IgD-negative memory B cell (primary cell): ENCODE measurements at regions not wholly inside any gene's neighbourhood (a gene's known extent, or its start where the extent isn't known, plus 50 kb on each side); places are given as distances from the start of the nearest gene placed in this dataset.
"Not testable (repeated sequence)": the region's sequence is repeated elsewhere in the genome, so short reads cannot be mapped to it uniquely, and the experiment has no call there.

Experiments used
- H3K27ac Mint-ChIP-seq, 3 donors: one replicate each; pipeline ENCODE4 v1.8.0; 2020 to 2022; ENCODE audit warnings: mild to moderate bottlenecking in 3 of 3, mixed read lengths in 3 of 3, moderate library complexity in 1 of 3
- H3K27me3 Mint-ChIP-seq: one replicate; pipeline ENCODE4 v1.8.0; 2021; ENCODE audit warnings: mixed read lengths
- H3K36me3 Mint-ChIP-seq: one replicate; pipeline ENCODE4 v1.8.0; 2020; ENCODE audit warnings: mild to moderate bottlenecking, mixed read lengths
- H3K4me1 Mint-ChIP-seq, 3 donors: one replicate each; pipeline ENCODE4 v1.8.0; 2020 to 2022; ENCODE audit warnings: mixed read lengths in 3 of 3, mild to moderate bottlenecking in 1 of 3
- H3K4me3 Mint-ChIP-seq, 4 donors: one replicate each; pipeline ENCODE4 v1.8.0; 2020 to 2022; ENCODE audit warnings: mild to moderate bottlenecking in 4 of 4, mixed read lengths in 4 of 4, moderate library complexity in 3 of 4
- H3K9me3 Mint-ChIP-seq, 3 donors: one replicate each; pipeline ENCODE4 v1.8.0; 2020 to 2021; ENCODE audit warnings: mixed read lengths in 3 of 3, mild to moderate bottlenecking in 1 of 3

GRCh38 chr5:30428866-30429407 lies 764.5 kb upstream of the CDH6 start:
- H3K27ac Mint-ChIP-seq, H3K4me3 Mint-ChIP-seq, H3K36me3 Mint-ChIP-seq, H3K4me1 Mint-ChIP-seq, H3K27me3 Mint-ChIP-seq, H3K9me3 Mint-ChIP-seq: not testable (repeated sequence)

GRCh38 chr5:30414078-30414477 lies 779.4 kb upstream of the CDH6 start:
- H3K4me1 Mint-ChIP-seq = no peaks in the 10 kb centered on the region
- no peaks in the 10 kb centered on the region for H3K9me3 Mint-ChIP-seq
- H3K4me3 Mint-ChIP-seq = no peak overlapping the region
- H3K36me3 Mint-ChIP-seq = no peaks in the 10 kb centered on the region
- no peak overlapping the region for H3K27ac Mint-ChIP-seq
- H3K27me3 Mint-ChIP-seq = no peaks in the 10 kb centered on the region

GRCh38 chr5:30413540-30413939 lies 779.9 kb upstream of the CDH6 start:
- H3K9me3 Mint-ChIP-seq = no peaks in the 10 kb centered on the region
- H3K27me3 Mint-ChIP-seq = no peaks in the 10 kb centered on the region
- no peaks in the 10 kb centered on the region for H3K4me1 Mint-ChIP-seq
- H3K4me3 Mint-ChIP-seq = no peak overlapping the region
- no peaks in the 10 kb centered on the region for H3K36me3 Mint-ChIP-seq
- H3K27ac Mint-ChIP-seq = no peak overlapping the region

GRCh38 chr5:30405821-30406220 lies 787.7 kb upstream of the CDH6 start:
- Mint-ChIP-seq H3K4me1 (no peaks in the 10 kb centered on the region), H3K36me3 (no peaks in the 10 kb centered on the region), H3K27me3 (no peaks in the 10 kb centered on the region), H3K9me3 (peaks cover 0 to 5% (median 0%) of the 10 kb centered on the region in 3 donors), H3K4me3 (no peak overlapping the region), H3K27ac (no peak overlapping the region)

- Mint-ChIP-seq H3K9me3 (peaks cover 0 to 2% (median under 1%) of the 10 kb centered on the region in 3 donors), H3K27ac (no peak overlapping the region), H3K4me3 (no peak overlapping the region), H3K4me1 (no peaks in the 10 kb centered on the region), H3K36me3 (no peaks in the 10 kb centered on the region), H3K27me3 (no peaks in the 10 kb centered on the region)
Observed at GRCh38 chr5:30401479-30402058, 791.9 kb upstream of the CDH6 start.

GRCh38 chr5:30398423-30398822 lies 795.1 kb upstream of the CDH6 start:
- Mint-ChIP-seq H3K27me3 (no peaks in the 10 kb centered on the region), H3K4me1 (no peaks in the 10 kb centered on the region), H3K4me3 (no peak overlapping the region), H3K9me3 (peaks cover 0 to 3% (median 2%) of the 10 kb centered on the region in 3 donors), H3K36me3 (no peaks in the 10 kb centered on the region), H3K27ac (no peak overlapping the region)

GRCh38 chr5:30392897-30393296 lies 800.6 kb upstream of the CDH6 start:
- Mint-ChIP-seq H3K27ac (no peak overlapping the region), H3K4me1 (no peaks in the 10 kb centered on the region), H3K9me3 (peaks cover 0 to 3% (median 2%) of the 10 kb centered on the region in 3 donors), H3K36me3 (no peaks in the 10 kb centered on the region), H3K4me3 (no peak overlapping the region), H3K27me3 (no peaks in the 10 kb centered on the region)

GRCh38 chr5:30390095-30390494 lies 803.4 kb upstream of the CDH6 start:
- no peaks in the 10 kb centered on the region for H3K27me3 Mint-ChIP-seq
- H3K4me3 Mint-ChIP-seq = no peak overlapping the region
- peaks cover 0 to 2% (median 0%) of the 10 kb centered on the region in 3 donors for H3K9me3 Mint-ChIP-seq
- no peaks in the 10 kb centered on the region for H3K36me3 Mint-ChIP-seq
- no peaks in the 10 kb centered on the region for H3K4me1 Mint-ChIP-seq
- H3K27ac Mint-ChIP-seq = no peak overlapping the region

- Mint-ChIP-seq H3K36me3 (no peaks in the 10 kb centered on the region), H3K9me3 (peaks cover 0 to 5% (median 2%) of the 10 kb centered on the region in 3 donors), H3K27me3 (no peaks in the 10 kb centered on the region), H3K27ac (no peak overlapping the region), H3K4me1 (no peaks in the 10 kb centered on the region), H3K4me3 (no peak overlapping the region)
Observed at GRCh38 chr5:30387974-30388632, 805.4 kb upstream of the CDH6 start.

GRCh38 chr5:30385754-30386153 lies 807.7 kb upstream of the CDH6 start:
- H3K36me3 Mint-ChIP-seq = no peaks in the 10 kb centered on the region
- no peaks in the 10 kb centered on the region for H3K4me1 Mint-ChIP-seq
- no peak overlapping the region for H3K27ac Mint-ChIP-seq
- H3K27me3 Mint-ChIP-seq = no peaks in the 10 kb centered on the region
- no peak overlapping the region for H3K4me3 Mint-ChIP-seq
- H3K9me3 Mint-ChIP-seq = peaks cover 0 to 5% (median 0%) of the 10 kb centered on the region in 3 donors

- peaks cover 0 to 5% (median 0%) of the 10 kb centered on the region in 3 donors for H3K9me3 Mint-ChIP-seq
- no peaks in the 10 kb centered on the region for H3K4me1 Mint-ChIP-seq
- no peaks in the 10 kb centered on the region for H3K27me3 Mint-ChIP-seq
- no peak overlapping the region for H3K4me3 Mint-ChIP-seq
- H3K27ac Mint-ChIP-seq = no peak overlapping the region
- no peaks in the 10 kb centered on the region for H3K36me3 Mint-ChIP-seq
Observed at GRCh38 chr5:30384171-30384570, 809.3 kb upstream of the CDH6 start.

GRCh38 chr5:30380228-30380627 lies 813.3 kb upstream of the CDH6 start:
- H3K9me3 Mint-ChIP-seq = peaks cover 0 to 5% (median 0%) of the 10 kb centered on the region in 3 donors
- no peaks in the 10 kb centered on the region for H3K36me3 Mint-ChIP-seq
- no peak overlapping the region for H3K4me3 Mint-ChIP-seq
- H3K27me3 Mint-ChIP-seq = no peaks in the 10 kb centered on the region
- H3K27ac Mint-ChIP-seq = no peak overlapping the region
- no peaks in the 10 kb centered on the region for H3K4me1 Mint-ChIP-seq

- no peaks in the 10 kb centered on the region for H3K27me3 Mint-ChIP-seq
- H3K9me3 Mint-ChIP-seq = peaks cover 0 to 2% (median 2%) of the 10 kb centered on the region in 3 donors
- no peak overlapping the region for H3K4me3 Mint-ChIP-seq
- H3K4me1 Mint-ChIP-seq = no peaks in the 10 kb centered on the region
- H3K27ac Mint-ChIP-seq = no peak overlapping the region
- no peaks in the 10 kb centered on the region for H3K36me3 Mint-ChIP-seq
Observed at GRCh38 chr5:30376848-30377247, 816.6 kb upstream of the CDH6 start.

GRCh38 chr5:30368064-30368463 lies 825.4 kb upstream of the CDH6 start:
- Mint-ChIP-seq H3K4me1 (no peaks in the 10 kb centered on the region), H3K27ac (no peak overlapping the region), H3K36me3 (no peaks in the 10 kb centered on the region), H3K27me3 (no peaks in the 10 kb centered on the region), H3K4me3 (no peak overlapping the region), H3K9me3 (peaks cover 4 to 15% (median 9%) of the 10 kb centered on the region in 3 donors)

- not testable (repeated sequence) for H3K27me3 Mint-ChIP-seq, H3K36me3 Mint-ChIP-seq, H3K27ac Mint-ChIP-seq, H3K4me3 Mint-ChIP-seq, H3K4me1 Mint-ChIP-seq
- peaks cover 7 to 11% (median 7%) of the 10 kb centered on the region in 3 donors for H3K9me3 Mint-ChIP-seq
Observed at GRCh38 chr5:30365031-30365430, 828.5 kb upstream of the CDH6 start.

- Mint-ChIP-seq H3K27ac (no peak overlapping the region), H3K4me3 (no peak overlapping the region), H3K27me3 (no peaks in the 10 kb centered on the region), H3K4me1 (no peaks in the 10 kb centered on the region), H3K9me3 (peaks cover 5 to 10% (median 9%) of the 10 kb centered on the region in 3 donors), H3K36me3 (no peaks in the 10 kb centered on the region)
Observed at GRCh38 chr5:30357371-30357770, 836.1 kb upstream of the CDH6 start.
